ENCODE measurements at regions not wholly inside any gene's neighbourhood (a gene's known extent, or its start where the extent isn't known, plus 50 kb on each side); places are given as distances from the start of the nearest gene placed in this dataset.

DNA sequence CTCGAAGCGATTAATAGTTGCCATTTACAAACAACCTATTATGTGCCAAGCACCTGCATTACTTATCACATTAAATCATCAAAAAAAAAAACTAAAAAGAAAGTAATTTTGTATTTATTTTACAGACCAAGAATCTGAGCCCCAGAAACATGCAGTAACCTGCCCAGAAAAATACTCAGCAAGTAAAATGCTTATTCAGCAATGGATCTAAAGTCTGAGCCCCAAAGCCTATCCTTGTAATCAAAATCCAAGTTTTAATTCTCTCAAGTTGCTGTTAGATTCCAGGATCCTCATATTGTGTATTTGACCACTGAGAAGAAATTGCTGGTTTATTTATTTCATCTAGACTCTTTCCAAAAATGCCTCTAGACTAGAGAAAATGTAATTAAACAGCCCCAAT, 783.3 kb upstream of the API5 start:
- Mint-ChIP-seq H3K27me3 (ENCODE audit: insufficient read depth) (no peaks in the 10 kb centered on the region), H3K27ac (no peak overlapping the region), H3K4me1 (peaks cover 28% of the 10 kb centered on the region), H3K9me3 (no peaks in the 10 kb centered on the region), H3K4me3 (no peak overlapping the region), H3K36me3 (ENCODE audit: low read depth) (no peaks in the 10 kb centered on the region)
- H3K4me1 ChIP-seq (ENCODE audit: control insufficient read depth, insufficient read depth, low read length): peaks cover 9% of the 10 kb centered on the region
- no peak overlapping the region for H3K4me3 ChIP-seq (ENCODE audit: low read length)
- H3K9ac ChIP-seq (ENCODE audit: extremely low read depth, low read length, poor library complexity, severe bottlenecking): no peak overlapping the region
- no peaks in the 10 kb centered on the region for H3K36me3 ChIP-seq (ENCODE audit: control insufficient read depth, insufficient read depth, low read length)
- no peak overlapping the region for H3K27ac ChIP-seq (ENCODE audit: low read depth, low read length)
- TF ChIP-seq, protein P1, sequence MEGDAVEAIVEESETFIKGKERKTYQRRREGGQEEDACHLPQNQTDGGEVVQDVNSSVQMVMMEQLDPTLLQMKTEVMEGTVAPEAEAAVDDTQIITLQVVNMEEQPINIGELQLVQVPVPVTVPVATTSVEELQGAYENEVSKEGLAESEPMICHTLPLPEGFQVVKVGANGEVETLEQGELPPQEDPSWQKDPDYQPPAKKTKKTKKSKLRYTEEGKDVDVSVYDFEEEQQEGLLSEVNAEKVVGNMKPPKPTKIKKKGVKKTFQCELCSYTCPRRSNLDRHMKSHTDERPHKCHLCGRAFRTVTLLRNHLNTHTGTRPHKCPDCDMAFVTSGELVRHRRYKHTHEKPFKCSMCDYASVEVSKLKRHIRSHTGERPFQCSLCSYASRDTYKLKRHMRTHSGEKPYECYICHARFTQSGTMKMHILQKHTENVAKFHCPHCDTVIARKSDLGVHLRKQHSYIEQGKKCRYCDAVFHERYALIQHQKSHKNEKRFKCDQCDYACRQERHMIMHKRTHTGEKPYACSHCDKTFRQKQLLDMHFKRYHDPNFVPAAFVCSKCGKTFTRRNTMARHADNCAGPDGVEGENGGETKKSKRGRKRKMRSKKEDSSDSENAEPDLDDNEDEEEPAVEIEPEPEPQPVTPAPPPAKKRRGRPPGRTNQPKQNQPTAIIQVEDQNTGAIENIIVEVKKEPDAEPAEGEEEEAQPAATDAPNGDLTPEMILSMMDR (conservative IDR thresholded peaks at IDR 0.05): no peak
- H3K9me3 ChIP-seq (ENCODE audit: control insufficient read depth, low read length): no peaks in the 10 kb centered on the region
- H3K27me3 ChIP-seq (ENCODE audit: control insufficient read depth, insufficient read depth, low read length, poor library complexity, severe bottlenecking): no peaks in the 10 kb centered on the region
- 96% methylated on average over 2 of the region's 2 CpGs; no CpG with 5 or more reads in 1 of the 2 experiments for WGBS, 2 experiments (ENCODE audit: insufficient coverage in 1 of 2, insufficient read length in 1 of 2)
- no peak for DNase-seq

GRCh38 chr11:42528911-42529310, 782.9 kb upstream of the API5 start:
- Mint-ChIP-seq H3K27me3 (ENCODE audit: insufficient read depth) (no peaks in the 10 kb centered on the region), H3K4me3 (no peak overlapping the region), H3K9me3 (no peaks in the 10 kb centered on the region), H3K27ac (no peak overlapping the region), H3K36me3 (ENCODE audit: low read depth) (no peaks in the 10 kb centered on the region), H3K4me1 (peaks cover 25% of the 10 kb centered on the region)
- H3K27me3 ChIP-seq (ENCODE audit: control insufficient read depth, insufficient read depth, low read length, poor library complexity, severe bottlenecking): no peaks in the 10 kb centered on the region
- TF ChIP-seq, protein P1 (conservative IDR thresholded peaks at IDR 0.05): no peak
- H3K4me3 ChIP-seq (ENCODE audit: low read length): no peak overlapping the region
- peaks cover 9% of the 10 kb centered on the region for H3K4me1 ChIP-seq (ENCODE audit: control insufficient read depth, insufficient read depth, low read length)
- no peak for DNase-seq
- H3K27ac ChIP-seq (ENCODE audit: low read depth, low read length): no peak overlapping the region
- H3K9me3 ChIP-seq (ENCODE audit: control insufficient read depth, low read length): no peaks in the 10 kb centered on the region
- no peak overlapping the region for H3K9ac ChIP-seq (ENCODE audit: extremely low read depth, low read length, poor library complexity, severe bottlenecking)
- 79 to 88% methylated on average over 2 of the region's 2 CpGs for WGBS, 2 experiments (ENCODE audit: insufficient coverage in 1 of 2, insufficient read length in 1 of 2)
- H3K36me3 ChIP-seq (ENCODE audit: control insufficient read depth, insufficient read depth, low read length): no peaks in the 10 kb centered on the region

DNA sequence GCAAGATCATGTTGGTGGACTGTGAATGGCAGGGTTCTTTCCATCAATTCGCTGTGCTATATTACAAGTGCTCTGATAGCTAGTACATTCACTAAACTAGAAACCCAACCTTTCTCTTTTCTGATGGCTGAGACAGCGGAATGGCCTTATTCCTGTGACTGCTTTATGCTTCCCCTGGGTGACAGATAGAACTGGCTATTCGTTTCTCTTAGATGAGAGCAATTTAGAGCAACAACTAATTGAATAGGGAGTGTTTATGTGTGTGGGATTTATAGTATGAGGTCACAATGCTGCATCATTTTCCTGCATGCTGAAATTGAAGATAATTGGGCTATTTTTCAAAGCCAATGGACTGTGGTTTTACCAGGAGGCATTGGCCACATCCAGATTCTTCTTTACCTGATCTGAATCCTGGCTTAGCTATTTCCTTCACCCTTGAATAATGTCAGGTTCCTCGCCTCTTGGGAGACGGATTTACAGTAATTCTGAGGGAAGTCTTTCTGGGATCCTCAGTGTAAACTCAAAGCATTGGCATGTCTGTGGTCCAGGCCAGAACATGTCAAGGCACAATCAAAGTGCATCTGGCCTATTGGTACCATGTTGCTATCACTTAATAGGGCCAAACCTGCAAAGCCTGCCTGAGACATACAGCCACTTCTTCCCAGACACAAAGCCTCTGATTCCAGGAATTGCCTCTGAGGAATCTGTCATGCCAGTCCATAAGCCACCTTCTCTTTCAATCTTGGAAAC, 775.0 kb upstream of the API5 start:
- Histone ChIP-seq H3K9me3 (ENCODE audit: control insufficient read depth, low read length) (peaks cover 4% of the 10 kb centered on the region), H3K4me1 (ENCODE audit: control insufficient read depth, insufficient read depth, low read length) (no peaks in the 10 kb centered on the region), H3K9ac (ENCODE audit: extremely low read depth, low read length, poor library complexity, severe bottlenecking) (no peak overlapping the region), H3K27ac (ENCODE audit: low read depth, low read length) (no peak overlapping the region), H3K4me3 (ENCODE audit: low read length) (no peak overlapping the region), H3K27me3 (ENCODE audit: control insufficient read depth, insufficient read depth, low read length, poor library complexity, severe bottlenecking) (no peaks in the 10 kb centered on the region), H3K36me3 (ENCODE audit: control insufficient read depth, insufficient read depth, low read length) (no peaks in the 10 kb centered on the region)
- Mint-ChIP-seq H3K36me3 (ENCODE audit: low read depth) (no peaks in the 10 kb centered on the region), H3K27ac (no peak overlapping the region), H3K27me3 (ENCODE audit: insufficient read depth) (no peaks in the 10 kb centered on the region), H3K4me3 (no peak overlapping the region), H3K4me1 (no peaks in the 10 kb centered on the region), H3K9me3 (peaks cover 6% of the 10 kb centered on the region)
- TF ChIP-seq, protein P1 (conservative IDR thresholded peaks at IDR 0.05): no peak
- 90 to 97% methylated on average over 4 to 5 of the region's 5 CpGs for WGBS, 2 experiments (ENCODE audit: insufficient coverage in 1 of 2, insufficient read length in 1 of 2)
- DNase-seq: no peak
